Epithelial cell of prostate (primary cell): ENCODE measurements at regions not wholly inside any gene's neighbourhood (a gene's known extent, or its start where the extent isn't known, plus 50 kb on each side); places are given as distances from the start of the nearest gene placed in this dataset.

Experiments used
- DNase-seq: peaks from one replicate; pipeline ENCODE4 v3.0.0-alpha.2; 2011; ENCODE audit warnings: low read depth, low spot score
- H3K27ac ChIP-seq: fragments of 450-650 bp; 2 replicates; pipeline ENCODE4 v1.5.1; 2017; ENCODE audit warnings: mild to moderate bottlenecking

DNA sequence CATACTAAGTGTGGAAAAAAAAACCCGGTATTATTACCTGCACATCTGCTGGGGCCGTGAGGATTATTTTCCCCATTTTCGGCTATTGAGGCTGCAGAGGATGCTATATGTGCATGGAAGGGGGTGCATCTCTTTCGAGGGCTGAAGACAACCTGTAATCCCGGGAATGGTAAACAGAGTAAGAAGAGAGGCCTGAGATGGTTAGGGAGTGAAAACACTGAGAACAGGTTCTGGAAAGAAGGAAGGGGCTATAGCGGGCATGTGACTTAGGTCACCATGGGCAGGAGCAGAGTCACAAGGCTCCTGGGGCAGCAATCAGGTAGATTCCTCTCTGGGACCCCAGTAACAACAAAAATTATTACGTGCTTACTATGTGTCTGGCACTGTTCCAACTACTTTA is 299.1 kb downstream of the RRAGC start:
- no peak for DNase-seq
- H3K27ac ChIP-seq = no peak overlapping the region

DNA sequence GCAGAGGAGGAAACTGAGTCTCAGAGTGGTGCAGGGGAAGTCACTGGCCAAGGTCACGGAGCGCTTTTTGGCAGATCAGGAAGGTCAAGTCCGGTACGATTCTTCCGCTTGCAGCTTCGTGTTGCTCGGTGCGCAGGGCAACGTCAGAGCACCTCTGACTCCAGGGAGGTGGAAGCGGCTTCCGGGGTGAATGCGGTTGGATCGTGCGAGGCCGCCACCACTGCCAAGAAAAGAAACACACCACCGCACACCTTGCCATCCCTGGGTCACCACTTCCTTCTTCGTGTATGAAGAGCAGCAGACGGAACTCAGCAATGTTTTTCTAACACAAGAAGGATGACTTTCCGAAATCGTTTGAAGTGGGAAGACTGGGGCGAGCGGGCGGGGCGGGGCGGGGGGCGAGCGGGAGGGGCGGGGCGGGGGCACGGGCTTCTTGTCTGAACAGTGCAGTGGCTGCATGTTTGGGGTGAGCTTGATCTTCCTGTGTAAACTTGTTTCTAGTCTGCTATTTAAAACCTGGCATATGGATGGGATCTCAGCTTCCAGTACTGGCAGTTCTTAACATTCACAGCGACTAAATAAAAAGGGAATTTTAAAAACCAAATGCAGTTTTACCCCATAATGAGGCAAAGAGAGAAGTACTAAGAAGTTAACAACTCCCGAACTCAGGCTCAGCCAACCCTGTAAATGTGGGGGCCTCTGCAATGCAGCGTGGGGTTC is 300.0 kb downstream of the RRAGC start:
- H3K27ac ChIP-seq = no peak overlapping the region
- no peak for DNase-seq

DNA sequence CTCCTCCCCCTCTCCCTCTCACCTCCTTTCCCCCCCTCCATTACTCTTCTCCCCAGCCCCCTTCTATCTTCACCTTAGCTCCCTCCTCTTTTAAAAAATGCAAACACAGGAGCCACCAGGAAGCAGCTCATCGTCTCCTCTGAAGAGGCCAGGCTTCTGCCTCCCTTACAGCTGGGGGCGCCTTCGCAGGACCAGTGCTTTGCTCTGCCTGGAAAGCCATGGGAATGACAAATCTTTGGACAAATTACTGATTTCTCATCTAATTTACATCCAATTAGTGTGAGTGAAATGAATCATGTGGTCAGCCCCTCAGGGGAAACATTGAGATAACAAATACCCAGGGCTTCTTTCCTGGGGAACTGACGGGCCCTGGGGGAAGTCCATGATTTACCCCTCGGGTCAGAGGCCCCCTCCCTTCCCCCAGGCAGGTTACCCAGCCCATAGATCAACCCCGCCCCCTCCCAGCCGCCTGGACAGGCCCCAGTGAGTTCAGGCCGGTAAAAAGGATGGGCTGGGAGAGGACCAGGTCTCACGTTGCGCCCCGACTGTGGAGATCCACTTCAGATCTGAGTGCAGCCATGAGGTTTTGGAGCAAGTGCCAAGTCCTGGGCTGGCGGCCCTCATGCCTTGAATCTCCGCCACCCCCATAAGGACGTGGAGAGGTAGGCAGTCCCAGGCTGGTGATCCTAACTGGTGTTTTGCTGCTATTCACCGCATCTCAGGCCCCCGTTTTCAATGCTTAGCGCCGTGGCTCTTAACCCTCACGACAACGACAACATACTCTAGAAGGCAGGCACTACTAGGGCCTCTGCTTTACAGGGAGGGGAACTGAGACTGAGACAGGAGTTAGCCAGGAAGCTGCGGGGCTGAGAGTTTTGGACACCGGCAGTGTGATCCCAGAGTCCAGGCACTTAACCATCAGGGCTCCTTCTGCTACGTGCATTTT is 300.8 kb downstream of the RRAGC start:
- no peak overlapping the region for H3K27ac ChIP-seq
- DNase-seq = no peak

DNA sequence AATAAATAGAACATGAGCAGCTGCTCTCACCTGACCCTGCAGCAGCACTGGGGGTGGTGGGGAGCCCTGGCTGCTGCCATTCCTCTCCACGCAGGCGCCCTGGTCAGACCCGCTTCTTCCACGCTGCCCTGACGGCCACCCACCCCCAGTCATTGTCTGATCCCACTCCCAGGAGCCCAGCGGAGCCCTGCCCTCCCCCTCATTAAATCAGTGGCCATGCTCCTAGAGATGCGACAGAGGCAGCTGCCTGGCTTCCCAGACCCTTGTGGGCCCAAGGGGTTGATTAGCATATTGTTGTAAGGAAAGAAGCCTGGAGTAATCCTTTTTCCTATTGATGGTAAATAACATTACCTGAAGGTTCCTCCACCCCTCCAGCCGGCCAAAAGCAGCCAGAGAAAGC is 301.5 kb downstream of the RRAGC start:
- no peak for DNase-seq
- H3K27ac ChIP-seq = no peak overlapping the region

DNA sequence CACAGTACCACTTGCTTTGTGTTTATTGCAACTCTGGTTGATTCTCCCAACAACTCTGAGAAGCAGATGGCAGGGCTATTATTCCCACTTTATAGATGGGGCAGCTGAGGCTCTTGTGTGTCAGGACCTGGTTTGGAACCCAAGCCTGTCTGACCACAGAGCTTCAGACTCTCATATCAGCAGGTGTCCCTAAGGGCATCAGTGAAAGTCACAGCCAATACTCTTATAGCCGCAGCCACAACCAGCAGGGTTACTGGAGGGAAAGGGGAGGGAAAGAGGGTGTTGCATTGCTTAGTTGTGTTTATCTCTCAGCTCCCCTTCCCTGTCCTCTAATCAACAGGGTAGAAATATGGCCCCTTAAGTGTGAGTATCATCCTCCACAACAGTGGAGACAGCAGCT is 304.0 kb downstream of the RRAGC start:
- DNase-seq = no peak
- no peak overlapping the region for H3K27ac ChIP-seq

DNA sequence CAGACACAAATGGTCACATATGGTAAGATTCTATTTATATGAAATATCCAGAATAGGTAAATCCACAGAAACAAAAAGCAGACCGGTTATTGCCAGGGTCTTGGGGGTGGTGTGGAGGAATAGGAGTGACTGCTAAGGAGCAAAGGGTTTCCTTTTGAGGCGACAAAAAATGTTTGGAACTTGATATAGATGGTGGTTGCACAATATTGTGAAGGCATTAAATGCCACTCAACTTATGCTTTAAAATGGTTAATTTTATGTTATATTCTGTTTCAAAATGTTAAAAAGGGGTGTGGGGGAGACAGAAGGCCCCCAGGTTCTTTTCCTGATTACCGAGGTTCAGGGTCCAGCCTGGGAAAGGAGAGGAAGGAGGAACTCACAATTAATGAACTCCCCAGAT is 304.4 kb downstream of the RRAGC start:
- no peak overlapping the region for H3K27ac ChIP-seq
- DNase-seq = no peak

DNA sequence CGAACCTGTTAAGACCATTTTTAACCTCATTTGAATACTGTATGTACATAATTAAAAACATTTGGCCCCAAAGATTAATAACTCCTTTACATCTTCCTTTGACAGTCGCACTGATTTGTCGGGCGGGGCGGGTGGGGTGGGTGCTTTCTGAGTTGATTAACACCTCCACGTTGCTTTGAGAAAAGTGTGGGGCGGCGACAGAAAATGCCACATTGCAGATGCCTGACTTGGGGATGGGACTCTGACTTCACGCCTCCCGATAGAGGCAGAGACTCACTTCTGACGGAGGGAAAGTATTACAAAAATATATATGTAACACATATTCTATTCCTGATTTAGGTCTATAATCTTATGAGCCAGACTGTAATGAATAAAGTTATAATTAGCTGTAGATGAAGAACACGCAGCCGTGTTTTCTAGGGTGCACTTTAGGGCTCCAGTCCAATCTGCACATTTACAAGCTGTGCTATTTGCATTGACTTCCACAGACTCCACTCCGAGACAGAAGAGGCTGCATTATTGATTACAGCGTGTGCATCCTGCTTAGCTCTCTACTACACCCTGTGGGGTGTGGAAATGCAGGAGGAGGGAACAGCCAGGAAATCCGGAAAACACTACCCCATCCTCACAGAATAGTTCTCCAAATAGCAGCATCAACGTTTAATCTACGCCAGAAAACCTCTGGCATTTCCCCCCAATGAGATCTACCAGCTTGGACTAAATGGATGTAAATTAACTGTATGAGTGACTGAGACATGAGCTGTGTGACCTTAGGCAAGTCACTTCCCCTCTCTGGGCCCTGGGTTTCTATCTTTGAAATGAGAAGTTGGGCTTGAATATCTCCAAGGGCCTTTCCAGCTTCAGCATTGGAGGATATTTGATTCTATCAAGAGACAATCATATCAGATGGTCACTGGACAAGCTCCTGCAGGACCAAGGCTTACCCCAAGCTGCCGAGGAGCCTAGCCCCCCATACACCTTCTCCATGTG is 308.0 kb downstream of the RRAGC start:
- DNase-seq = no peak
- H3K27ac ChIP-seq = no peak overlapping the region

DNA sequence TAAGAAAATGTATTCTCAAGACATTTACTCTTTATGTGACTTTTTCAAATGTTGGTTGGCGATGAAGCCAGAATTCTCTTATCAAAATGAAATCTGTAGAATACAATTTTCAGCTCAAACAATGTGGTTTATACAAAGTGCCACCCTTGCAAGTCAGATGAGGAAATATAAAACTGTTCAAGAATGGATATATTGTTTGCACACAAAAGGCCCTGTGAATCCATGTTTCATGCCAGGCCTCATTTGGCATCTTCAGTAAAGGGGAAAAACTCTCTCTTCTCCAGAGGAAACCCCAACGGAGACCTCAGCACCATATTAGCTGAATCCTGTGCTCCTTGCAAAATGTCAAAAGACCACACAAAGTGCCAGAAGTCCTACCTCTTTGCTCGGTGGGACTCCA is 310.4 kb downstream of the RRAGC start:
- no peak for DNase-seq
- no peak overlapping the region for H3K27ac ChIP-seq

DNA sequence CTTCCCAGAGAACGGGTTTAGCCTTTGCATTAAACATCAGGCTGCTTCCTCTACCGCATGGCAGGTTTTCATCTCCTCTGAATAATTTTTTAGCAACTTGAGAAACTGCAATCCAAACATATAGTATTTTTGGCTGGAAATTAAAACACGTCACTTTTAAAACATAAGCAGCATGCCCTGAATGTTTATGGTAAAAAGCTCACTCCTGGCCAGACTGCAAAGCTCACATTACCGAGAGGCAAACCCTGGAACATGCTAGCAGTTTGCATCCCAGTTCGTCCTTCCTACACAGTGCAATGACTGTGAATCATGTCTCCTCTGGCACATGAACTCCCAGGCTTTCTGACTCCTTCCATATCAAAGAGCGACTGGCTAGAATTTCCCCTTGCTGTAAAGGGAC is 312.3 kb downstream of the RRAGC start:
- H3K27ac ChIP-seq = no peak overlapping the region
- DNase-seq = no peak

DNA sequence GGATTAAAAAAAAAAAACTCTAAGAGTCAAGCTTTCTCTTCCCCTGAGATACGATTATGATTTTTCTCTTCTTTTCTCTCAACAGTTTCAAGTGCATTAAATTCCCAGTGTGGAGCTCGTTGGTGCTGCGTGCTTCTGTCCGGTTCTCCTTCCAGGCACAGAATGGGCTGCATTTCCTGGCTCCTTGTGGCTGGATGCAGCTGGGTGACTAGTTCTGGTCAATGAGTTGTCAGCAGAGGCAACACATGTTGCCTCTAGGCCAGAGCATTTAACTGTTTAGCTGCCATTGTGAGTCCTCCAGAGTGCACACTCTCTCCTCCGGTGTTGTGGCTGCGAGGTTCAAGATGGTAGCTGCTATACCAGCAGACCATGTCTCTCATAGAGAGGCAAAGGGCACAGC is 312.9 kb downstream of the RRAGC start:
- no peak for DNase-seq
- no peak overlapping the region for H3K27ac ChIP-seq

DNA sequence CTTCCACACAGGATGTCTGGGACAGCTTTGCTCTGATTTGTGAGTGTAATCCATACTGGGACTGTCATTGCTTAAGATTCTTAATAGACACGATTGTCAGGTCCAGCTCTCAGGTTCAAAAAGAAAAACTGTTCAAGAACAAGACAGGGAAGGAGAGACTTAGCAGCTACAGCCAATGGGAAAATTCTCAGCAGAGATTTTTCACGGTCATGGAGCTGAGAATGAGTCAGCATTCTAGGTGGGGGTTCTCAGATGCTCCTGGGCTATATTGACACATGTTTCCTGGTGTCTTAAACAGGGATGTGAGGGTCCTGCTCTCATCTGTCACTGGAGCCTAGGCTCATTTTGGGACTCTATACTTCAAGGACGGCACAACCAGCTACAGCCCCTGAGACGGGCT is 318.3 kb downstream of the RRAGC start:
- no peak overlapping the region for H3K27ac ChIP-seq
- DNase-seq = no peak

DNA sequence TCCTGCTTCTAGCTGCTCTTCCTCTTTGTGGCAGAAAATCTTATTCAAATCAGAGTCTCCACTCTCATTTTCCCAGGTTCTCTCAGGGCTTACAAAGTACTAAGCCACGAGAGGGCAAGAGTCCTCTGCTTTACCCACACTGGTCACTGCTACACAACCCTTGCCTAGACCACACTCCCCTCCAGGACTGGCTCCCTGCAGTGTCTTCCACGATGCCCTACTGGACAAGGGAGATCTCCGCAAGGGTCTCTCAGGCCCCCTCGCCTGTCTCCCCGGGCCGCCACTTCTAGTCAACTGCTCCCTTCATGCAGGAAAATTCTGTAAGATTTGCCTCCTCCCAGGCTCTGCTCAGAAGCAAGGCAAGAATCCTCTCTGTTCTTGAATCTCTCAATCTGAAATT is 319.6 kb downstream of the RRAGC start:
- no peak for DNase-seq
- no peak overlapping the region for H3K27ac ChIP-seq

DNA sequence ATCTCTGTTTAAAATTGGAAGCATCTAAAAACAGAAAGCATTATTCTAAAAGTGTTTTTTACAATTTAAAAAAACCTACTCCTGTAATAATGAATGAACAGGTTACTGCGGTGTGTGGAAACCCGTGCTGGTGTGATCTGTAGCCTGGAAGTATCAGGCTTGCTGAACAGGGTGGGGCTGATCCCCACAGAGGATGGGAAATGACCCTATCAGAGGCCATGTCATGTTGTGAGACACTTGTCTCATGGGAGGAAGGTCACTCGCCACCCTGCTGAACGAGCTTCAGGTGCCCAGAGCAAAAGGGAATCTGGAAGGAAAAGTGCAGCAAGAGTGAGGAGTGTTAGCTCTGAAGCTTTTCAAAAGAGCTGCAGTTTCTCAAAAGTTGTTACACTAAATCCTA is 320.7 kb downstream of the RRAGC start:
- H3K27ac ChIP-seq = no peak overlapping the region
- no peak for DNase-seq

DNA sequence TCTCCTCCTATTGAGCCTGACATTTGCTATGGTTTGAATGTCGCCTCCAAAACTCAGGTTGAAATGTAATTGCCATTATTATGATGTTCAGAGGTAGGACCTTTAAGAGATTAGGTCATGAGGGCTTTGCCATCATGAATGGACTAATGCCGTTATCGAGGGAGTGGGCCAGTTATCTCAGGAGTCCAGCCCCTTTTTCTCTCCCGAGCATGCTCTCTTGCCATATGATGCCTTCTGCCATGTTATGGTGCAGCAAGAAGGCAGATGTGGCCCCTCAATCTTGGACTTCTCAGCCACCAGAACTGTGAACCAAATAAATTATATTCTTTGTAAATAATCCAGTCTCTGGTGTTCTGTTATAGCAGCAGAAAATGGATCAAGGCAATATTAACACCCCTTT is 323.5 kb downstream of the RRAGC start:
- no peak for DNase-seq
- H3K27ac ChIP-seq = no peak overlapping the region

DNA sequence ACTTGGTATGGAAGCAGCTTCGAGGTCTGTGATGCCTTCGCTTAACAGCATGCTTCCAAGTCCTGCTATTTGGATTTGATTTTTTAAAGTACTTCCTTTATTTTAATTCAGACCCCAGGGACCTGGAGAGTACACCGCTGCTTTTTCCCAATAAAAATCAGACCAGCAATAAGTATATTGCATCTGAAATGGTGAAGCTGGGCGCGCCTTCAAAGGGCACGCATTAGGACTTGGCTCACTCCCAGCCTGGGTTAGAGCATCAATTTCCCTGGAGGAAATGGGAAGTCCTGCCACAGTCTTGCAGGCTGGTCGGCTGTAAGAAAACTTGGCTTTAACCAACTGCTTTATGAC is 325.1 kb downstream of the RRAGC start:
- DNase-seq = no peak
- no peak overlapping the region for H3K27ac ChIP-seq

DNA sequence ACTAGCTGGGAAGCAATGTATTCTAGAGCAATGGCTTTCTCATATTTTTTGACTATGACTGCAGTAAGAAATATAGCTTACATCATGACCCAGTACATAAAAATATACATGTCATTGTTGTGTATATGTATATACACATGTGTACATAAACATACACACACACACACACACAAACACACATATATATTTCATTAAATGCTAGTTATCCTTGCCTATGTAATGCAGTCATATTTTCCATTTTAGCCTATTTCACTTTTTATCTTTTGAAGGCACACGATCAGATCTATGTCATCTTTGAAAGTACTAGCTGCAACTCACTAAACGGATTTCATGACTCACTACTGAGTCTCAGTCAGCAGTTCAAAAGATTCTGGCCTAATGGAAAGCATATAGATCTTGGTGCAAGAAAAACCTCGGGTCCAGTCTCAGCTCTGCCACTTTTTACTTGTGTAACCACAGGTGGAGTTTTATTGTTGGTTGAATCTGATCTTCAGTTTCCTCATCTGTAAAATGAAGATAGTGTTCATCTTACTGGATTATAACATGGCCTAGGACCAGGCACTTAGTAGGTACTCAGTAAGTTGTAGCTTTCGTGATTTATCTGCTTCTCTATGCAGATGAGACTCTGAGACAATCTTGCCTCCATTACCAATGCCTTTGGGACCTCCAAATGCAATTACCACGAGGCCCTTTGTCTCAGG is 325.6 kb downstream of the RRAGC start:
- no peak for DNase-seq
- no peak overlapping the region for H3K27ac ChIP-seq

DNA sequence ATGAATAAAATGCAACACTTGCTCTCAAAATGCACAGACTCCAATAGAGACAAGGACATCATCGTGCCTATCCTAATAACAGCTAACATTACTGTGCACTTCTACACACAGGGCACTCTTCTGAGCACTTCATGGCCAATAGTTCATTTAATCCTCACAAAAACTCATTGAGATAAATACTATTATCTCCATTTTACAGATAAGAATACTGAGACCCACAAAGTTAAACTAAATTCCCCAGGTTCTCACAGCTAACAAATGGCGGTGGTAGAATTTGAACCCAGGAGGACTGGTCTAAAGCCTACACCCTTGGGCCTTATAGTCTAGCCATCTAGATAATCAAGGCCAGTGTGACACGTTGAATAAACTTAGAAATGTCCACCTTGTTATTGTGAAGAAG is 328.6 kb downstream of the RRAGC start:
- DNase-seq = no peak
- H3K27ac ChIP-seq = no peak overlapping the region

DNA sequence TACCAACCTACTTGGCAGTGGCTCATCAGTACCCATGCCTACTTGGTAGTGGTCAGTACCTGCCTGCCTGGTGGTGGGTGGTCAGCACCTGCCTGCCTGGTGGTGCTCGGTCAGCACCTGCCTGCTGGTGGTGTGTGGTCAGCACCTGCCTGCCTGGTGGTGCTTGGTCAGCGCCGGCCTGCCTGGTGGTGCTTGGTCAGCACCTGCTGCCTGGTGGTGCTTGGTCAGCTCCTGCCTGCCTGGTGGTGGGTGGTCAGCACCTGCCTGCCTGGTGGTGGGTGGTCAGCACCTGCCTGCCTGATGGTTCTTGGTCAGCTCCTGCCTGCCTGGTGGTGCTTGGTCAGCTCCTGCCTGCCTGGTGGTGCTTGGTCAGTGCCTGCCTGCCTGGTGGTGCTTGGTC is 329.6 kb downstream of the RRAGC start:
- no peak overlapping the region for H3K27ac ChIP-seq
- no peak for DNase-seq

DNA sequence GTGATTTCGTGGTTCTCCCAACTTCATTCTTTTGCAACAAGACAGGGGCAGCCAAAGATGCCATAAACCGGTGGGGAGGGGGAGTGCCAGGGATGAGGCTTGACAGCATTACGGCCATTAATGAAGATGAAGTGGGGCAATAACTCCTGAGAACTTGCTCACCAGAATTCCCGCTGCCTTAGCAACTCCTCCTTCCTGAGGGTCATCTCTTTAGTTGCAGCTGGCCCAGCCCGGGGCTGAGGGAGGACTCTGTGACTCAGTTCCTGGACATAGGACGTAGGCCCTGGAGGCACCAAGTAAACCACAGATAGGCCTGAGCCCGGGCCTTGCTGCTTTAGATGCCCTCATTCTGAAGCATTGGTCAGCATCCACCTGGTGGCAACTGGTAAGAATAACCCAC is 330.2 kb downstream of the RRAGC start:
- no peak for DNase-seq
- H3K27ac ChIP-seq = no peak overlapping the region

DNA sequence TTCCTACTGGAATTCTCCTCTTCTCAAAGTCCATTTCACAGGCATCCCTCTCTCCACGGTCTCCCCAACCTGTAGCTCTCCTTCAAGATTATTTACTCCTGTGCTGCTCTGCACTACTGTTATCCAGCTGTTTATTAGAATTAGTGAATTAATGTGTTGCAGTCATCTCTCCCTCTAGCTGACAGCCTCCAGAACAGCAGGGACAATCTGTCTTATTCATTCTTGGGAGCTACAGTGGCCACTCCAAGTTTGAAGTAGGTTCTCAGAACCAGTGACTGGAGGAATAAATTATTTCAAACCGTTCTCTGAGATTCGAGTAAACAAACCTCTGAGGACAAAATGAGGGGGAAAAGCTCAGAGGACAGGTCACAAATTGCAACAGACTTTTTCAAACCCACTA is 330.9 kb downstream of the RRAGC start:
- DNase-seq = no peak
- H3K27ac ChIP-seq = no peak overlapping the region
